GM12892 (cell line): ENCODE measurements at regions not wholly inside any gene's neighbourhood (a gene's known extent, or its start where the extent isn't known, plus 50 kb on each side); places are given as distances from the start of the nearest gene placed in this dataset.

Experiments
- POLR2A ChIP-seq: IDR thresholded peaks from 2 replicates; pipeline ENCODE4 v1.6.1; 2011; ENCODE audit warnings: low read depth, low read length, control low read depth
- POLR2AphosphoS5 ChIP-seq: IDR thresholded peaks from 2 replicates; pipeline ENCODE4 v1.6.1; 2011; ENCODE audit warnings: low read depth, low read length, control low read depth

- TF ChIP-seq POLR2A (no peak), POLR2AphosphoS5 (no peak)
Measured at GRCh38 chr2:7572450-7572849, 655.2 kb downstream of the RNF144A start.
